ENCODE measurements at regions not wholly inside any gene's neighbourhood (a gene's known extent, or its start where the extent isn't known, plus 50 kb on each side); places are given as distances from the start of the nearest gene placed in this dataset.

DNA sequence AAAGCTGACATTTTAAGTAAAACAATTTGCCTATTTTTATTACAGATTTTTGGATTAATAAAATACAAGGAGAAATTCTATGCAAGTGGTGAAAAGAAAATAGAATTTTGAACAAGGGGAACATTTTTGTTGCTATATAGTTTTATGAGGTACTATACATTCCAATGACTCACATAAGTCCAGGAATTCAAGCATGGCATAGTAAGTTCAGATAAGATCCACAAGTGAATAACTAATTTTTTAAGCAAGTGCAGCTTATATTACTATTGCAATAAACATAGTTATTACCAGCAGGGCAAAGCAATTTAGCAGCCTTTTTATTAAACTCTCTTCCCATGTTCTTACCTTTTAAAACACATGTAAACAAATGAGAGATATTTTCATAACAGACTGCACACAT lies 1123.5 kb upstream of the LRRN3 start:
- no peak for TF ChIP-seq BACH2 (CRISPR knock-in tag; IDR thresholded peaks at IDR 0.05; ENCODE audit: borderline replicate concordance)
- TF ChIP-seq, protein P1, sequence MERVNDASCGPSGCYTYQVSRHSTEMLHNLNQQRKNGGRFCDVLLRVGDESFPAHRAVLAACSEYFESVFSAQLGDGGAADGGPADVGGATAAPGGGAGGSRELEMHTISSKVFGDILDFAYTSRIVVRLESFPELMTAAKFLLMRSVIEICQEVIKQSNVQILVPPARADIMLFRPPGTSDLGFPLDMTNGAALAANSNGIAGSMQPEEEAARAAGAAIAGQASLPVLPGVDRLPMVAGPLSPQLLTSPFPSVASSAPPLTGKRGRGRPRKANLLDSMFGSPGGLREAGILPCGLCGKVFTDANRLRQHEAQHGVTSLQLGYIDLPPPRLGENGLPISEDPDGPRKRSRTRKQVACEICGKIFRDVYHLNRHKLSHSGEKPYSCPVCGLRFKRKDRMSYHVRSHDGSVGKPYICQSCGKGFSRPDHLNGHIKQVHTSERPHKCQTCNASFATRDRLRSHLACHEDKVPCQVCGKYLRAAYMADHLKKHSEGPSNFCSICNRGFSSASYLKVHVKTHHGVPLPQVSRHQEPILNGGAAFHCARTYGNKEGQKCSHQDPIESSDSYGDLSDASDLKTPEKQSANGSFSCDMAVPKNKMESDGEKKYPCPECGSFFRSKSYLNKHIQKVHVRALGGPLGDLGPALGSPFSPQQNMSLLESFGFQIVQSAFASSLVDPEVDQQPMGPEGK (CRISPR knock-in tag; IDR thresholded peaks at IDR 0.05; ENCODE audit: borderline replicate concordance), result no peak
- TF ChIP-seq, protein P2, sequence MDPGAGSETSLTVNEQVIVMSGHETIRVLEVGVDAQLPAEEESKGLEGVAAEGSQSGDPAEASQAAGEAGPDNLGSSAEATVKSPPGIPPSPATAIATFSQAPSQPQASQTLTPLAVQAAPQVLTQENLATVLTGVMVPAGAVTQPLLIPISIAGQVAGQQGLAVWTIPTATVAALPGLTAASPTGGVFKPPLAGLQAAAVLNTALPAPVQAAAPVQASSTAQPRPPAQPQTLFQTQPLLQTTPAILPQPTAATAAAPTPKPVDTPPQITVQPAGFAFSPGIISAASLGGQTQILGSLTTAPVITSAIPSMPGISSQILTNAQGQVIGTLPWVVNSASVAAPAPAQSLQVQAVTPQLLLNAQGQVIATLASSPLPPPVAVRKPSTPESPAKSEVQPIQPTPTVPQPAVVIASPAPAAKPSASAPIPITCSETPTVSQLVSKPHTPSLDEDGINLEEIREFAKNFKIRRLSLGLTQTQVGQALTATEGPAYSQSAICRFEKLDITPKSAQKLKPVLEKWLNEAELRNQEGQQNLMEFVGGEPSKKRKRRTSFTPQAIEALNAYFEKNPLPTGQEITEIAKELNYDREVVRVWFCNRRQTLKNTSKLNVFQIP (CRISPR knock-in tag; IDR thresholded peaks at IDR 0.05; ENCODE audit: borderline replicate concordance, low read depth), result no peak

Measured in SK-N-SH treated with all-trans-retinoic acid at 6 μM for 48 hours (cell line).